GM06990 (cell line): ENCODE measurements at regions not wholly inside any gene's neighbourhood (a gene's known extent, or its start where the extent isn't known, plus 50 kb on each side); places are given as distances from the start of the nearest gene placed in this dataset.

Experiments used
- DNase-seq: peaks from one replicate; pipeline ENCODE4 v3.0.0-alpha.2; 2011; ENCODE audit not compliant: insufficient read length; ENCODE audit errors: extremely low read depth
- H3K27me3 ChIP-seq: replicated peaks from 2 replicates; pipeline ENCODE4 v1.6.0; 2011; ENCODE audit warnings: low read length; ENCODE audit not compliant: control insufficient read depth, insufficient read depth
- H3K36me3 ChIP-seq: 2 replicates; pipeline ENCODE4 v1.5.1; 2011; ENCODE audit warnings: low read length; ENCODE audit not compliant: control insufficient read depth, insufficient read depth
- H3K4me3 ChIP-seq: replicated peaks from 2 replicates; pipeline ENCODE4 v1.5.1; 2011; ENCODE audit warnings: low read depth, mild to moderate bottlenecking, control low read depth, low read length
- TF ChIP-seq, protein P1 (sequence below): IDR thresholded peaks from 2 replicates; pipeline ENCODE4 v1.5.1; 2011; ENCODE audit warnings: low read length, control low read depth, mild to moderate bottlenecking, inconsistent platforms; ENCODE audit not compliant: insufficient read depth, poor library complexity, severe bottlenecking

DNA sequence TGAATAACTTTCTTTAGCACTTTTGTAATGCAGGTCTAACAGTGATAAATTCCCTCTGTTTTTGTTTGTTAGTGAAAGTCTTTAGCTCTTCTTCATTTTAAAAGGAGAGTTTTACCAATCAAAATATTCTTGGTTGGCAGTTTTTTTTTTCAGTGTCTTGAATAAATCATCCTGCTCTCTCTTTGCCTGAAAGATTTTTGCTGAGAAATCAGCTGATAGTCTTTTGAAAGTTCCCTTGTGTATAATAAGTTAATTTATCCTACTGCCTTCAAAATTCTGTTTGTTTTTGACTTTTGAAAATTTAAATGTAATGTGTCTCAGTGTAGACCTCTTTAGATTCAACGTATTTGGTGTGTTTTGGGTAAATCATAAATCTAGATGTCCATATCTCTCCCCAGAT is 205.7 kb upstream of the NXPH2 start:
- no peak overlapping the region for H3K4me3 ChIP-seq
- TF ChIP-seq, protein P1, sequence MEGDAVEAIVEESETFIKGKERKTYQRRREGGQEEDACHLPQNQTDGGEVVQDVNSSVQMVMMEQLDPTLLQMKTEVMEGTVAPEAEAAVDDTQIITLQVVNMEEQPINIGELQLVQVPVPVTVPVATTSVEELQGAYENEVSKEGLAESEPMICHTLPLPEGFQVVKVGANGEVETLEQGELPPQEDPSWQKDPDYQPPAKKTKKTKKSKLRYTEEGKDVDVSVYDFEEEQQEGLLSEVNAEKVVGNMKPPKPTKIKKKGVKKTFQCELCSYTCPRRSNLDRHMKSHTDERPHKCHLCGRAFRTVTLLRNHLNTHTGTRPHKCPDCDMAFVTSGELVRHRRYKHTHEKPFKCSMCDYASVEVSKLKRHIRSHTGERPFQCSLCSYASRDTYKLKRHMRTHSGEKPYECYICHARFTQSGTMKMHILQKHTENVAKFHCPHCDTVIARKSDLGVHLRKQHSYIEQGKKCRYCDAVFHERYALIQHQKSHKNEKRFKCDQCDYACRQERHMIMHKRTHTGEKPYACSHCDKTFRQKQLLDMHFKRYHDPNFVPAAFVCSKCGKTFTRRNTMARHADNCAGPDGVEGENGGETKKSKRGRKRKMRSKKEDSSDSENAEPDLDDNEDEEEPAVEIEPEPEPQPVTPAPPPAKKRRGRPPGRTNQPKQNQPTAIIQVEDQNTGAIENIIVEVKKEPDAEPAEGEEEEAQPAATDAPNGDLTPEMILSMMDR, result no peak
- H3K27me3 ChIP-seq, result no peaks in the 10 kb centered on the region
- H3K36me3 ChIP-seq, result no peaks in the 10 kb centered on the region
- no peak for DNase-seq

DNA sequence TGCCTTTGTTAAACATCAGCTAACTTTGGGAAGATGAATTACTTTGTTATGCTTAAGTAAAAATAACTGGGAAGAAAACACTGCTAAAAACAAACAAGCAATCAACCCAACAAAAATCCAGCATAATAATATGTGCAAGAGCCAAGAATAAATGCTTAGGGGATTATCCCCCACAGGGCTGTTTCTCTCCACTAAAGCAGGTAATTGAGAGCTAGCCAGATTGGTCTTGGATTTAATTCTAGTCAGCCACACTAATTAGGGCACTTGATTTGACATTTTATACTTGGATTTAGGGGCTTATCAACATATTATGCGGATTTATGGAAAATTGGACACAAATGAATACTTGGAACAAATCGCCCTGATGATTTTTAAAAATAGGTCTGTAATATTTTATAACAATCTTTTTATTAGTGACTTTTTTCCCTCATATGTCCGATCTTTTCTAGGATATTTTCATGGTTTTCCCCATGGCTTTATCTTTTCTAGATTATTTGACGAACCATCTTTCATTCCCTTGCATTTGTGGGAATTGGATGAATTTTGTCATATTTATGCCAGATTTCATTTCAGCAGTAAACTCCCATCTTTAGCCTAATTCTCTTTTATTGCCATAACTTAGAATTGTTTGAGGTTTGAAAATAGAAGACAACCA is 199.1 kb upstream of the NXPH2 start:
- H3K27me3 ChIP-seq, result no peaks in the 10 kb centered on the region
- TF ChIP-seq, protein P1, result no peak
- H3K4me3 ChIP-seq, result no peak overlapping the region
- DNase-seq, result no peak
- H3K36me3 ChIP-seq, result no peaks in the 10 kb centered on the region

DNA sequence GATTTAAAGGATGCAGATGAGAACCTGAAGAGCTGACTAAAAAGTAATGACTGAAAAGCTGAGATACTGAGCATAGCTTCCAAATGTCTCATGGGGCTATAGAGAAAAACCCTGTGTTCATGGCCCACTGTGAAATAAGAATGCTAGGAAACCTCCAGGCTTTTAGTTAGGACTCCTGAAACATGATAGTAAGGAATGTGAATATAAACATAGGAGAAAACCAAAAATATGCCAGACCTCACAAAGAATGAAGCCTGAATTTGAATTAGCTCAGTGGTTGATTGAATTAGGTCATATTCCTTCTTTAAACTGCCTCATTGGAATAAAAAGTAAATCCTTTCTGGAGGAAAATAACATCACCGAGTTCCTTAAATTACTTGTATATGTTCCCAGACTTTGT is 194.5 kb upstream of the NXPH2 start:
- TF ChIP-seq, protein P1, result no peak
- Histone ChIP-seq H3K36me3 (no peaks in the 10 kb centered on the region), H3K27me3 (no peaks in the 10 kb centered on the region), H3K4me3 (no peak overlapping the region)
- DNase-seq, result no peak

DNA sequence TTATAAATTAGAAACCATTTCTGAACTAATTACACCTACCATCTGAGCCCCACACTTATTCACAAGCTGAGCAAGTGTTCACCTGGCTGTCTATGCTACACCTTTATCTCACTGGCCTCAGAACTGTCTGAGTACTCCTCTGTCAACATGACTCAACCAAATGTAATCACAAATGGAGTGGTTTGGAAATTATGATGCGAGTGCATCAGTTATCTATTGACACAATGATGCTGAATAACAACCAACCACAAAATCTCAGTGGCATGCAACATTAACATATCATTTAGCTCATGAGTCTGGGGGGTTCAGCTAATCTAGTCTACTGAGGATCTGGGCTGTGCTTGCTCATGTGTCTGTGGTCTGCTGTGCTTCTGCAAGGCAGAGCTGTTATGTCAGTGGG is 184.2 kb upstream of the NXPH2 start:
- H3K36me3 ChIP-seq, result no peaks in the 10 kb centered on the region
- H3K27me3 ChIP-seq, result no peaks in the 10 kb centered on the region
- no peak overlapping the region for H3K4me3 ChIP-seq
- no peak for DNase-seq
- TF ChIP-seq, protein P1, result no peak

DNA sequence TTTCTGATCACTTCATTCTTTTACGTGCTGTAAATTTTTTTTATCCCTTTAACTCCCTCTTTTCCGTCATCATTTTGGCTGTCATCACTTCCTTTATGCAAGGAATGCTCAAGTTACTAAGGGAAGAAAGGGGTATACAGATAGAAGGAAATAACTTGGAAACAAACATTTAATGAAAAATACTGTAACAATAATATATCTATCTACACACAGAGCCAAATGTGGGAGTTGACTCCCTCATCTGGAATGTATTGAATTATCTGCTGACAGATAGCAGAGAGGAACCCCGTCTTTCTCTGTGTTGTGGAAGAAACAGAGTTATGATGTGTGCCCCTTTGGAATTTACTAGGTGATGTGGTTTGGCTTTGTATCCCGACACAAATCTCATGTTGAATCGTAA is 182.5 kb upstream of the NXPH2 start:
- Histone ChIP-seq H3K27me3 (no peaks in the 10 kb centered on the region), H3K36me3 (no peaks in the 10 kb centered on the region), H3K4me3 (no peak overlapping the region)
- DNase-seq, result no peak
- TF ChIP-seq, protein P1, result no peak

DNA sequence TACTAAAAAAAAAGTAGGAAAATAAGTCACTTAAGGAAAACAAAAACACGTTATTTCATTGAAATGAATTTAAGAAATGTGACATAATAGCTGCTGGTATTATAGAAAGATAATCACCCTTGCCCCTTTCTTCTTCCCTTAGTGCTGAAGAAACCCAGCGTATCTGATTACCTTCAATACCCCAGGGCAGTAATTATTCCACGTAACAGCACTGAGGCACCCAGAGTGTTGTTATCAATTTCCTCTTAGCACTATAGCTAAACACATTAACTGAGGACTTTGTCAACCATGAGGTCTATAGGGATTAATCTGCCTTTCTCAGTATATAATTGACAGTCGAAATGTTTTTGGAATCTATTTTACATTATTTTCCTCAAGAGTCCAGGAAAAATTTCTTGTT is 180.0 kb upstream of the NXPH2 start:
- H3K4me3 ChIP-seq, result no peak overlapping the region
- DNase-seq, result no peak
- H3K36me3 ChIP-seq, result no peaks in the 10 kb centered on the region
- TF ChIP-seq, protein P1, result no peak
- no peaks in the 10 kb centered on the region for H3K27me3 ChIP-seq
